Tibial nerve (tissue), 4 donors: ENCODE measurements at regions not wholly inside any gene's neighbourhood (a gene's known extent, or its start where the extent isn't known, plus 50 kb on each side); places are given as distances from the start of the nearest gene placed in this dataset.

Source experiments
- DNase-seq, 2 donors: peaks; one replicate each; pipeline ENCODE4 v3.0.0-alpha.2; 2019; ENCODE audit warnings: low spot score in 2 of 2
- H3K27ac ChIP-seq, 4 donors: fragments of 200-600 bp; sonication (generic) in 3 of 4; one replicate each; pipeline ENCODE4 v1.5.1; 2017 to 2019; ENCODE audit warnings: mild to moderate bottlenecking in 1 of 4
- H3K27me3 ChIP-seq, 2 donors: fragments of 200-600 bp; sonication (generic) in 1 of 2; one replicate each; pipeline versions ENCODE4 v1.5.1 to v1.6.0; 2017 to 2019
- H3K36me3 ChIP-seq, 3 donors: fragments of 200-600 bp; sonication (generic); one replicate each; pipeline ENCODE4 v1.5.1; 2018 to 2019
- H3K4me1 ChIP-seq, 4 donors: fragments of 200-600 bp; sonication (generic) in 3 of 4; one replicate each; pipeline ENCODE4 v1.5.1; 2017 to 2019
- H3K4me3 ChIP-seq, 4 donors: fragments of 200-600 bp; sonication (generic) in 3 of 4; one replicate each; pipeline ENCODE4 v1.5.1; 2017 to 2019; ENCODE audit warnings: mild to moderate bottlenecking in 1 of 4, moderate library complexity in 1 of 4
- H3K9me3 ChIP-seq, 4 donors: fragments of 200-600 bp; sonication (generic) in 3 of 4; one replicate each; pipeline ENCODE4 v1.5.1; 2017 to 2019
- EP300 ChIP-seq, 2 donors: sonication (generic); formaldehyde crosslinking; IDR thresholded peaks; one replicate each; pipeline ENCODE4 v1.6.1; 2017; ENCODE audit warnings: antibody characterized with exemption in 2 of 2, mild to moderate bottlenecking in 1 of 2
- POLR2A ChIP-seq, 2 donors: fragments of 450-650 bp; IDR thresholded peaks; one replicate each; pipeline ENCODE4 v1.6.1; 2017; ENCODE audit warnings: antibody characterized with exemption in 2 of 2, mild to moderate bottlenecking in 2 of 2, moderate library complexity in 2 of 2
- WGBS, 2 donors: methylation state at CpG; one replicate each; pipeline ENCODE4 v1.1.5; 2018; 5-methylcytosine and 5-hydroxymethylcytosine counted together
- TF ChIP-seq, protein P1 (sequence below), 5 experiments: fragments of 200-600 bp in 3 of 5; fragments of 450-650 bp in 2 of 5; sonication (generic) in 3 of 5; IDR thresholded peaks; one replicate each; pipeline ENCODE4 v1.5.1; 2016 to 2019; ENCODE audit warnings: antibody characterized with exemption in 5 of 5, mild to moderate bottlenecking in 3 of 5, moderate library complexity in 2 of 5

DNA sequence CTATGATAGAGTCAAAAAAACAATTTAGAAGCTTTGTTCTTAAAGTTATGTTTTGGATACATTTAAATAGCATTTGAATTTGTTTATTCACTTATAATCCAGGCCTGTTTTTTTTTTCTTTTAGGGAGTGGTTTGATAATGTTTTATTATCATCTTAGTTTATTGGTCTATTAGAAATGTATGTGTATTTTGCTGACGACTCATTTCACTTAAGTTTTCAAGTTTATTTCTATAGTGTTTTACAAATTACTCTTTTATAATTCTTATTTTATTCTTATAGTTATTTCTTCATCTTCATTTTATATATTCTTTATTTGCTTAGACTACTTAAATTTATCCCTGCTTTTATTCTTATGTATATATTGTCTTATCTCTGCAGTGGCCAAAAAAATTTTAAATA lies 804.5 kb downstream of the NR4A2 start:
- Histone ChIP-seq H3K9me3 (no peaks in the 10 kb centered on the region), H3K36me3 (no peaks in the 10 kb centered on the region), H3K4me3 (no peak overlapping the region), H3K27me3 (no peaks in the 10 kb centered on the region), H3K4me1 (no peaks in the 10 kb centered on the region), H3K27ac (no peak overlapping the region)
- WGBS, 2 donors, result 94 to 98% methylated on average over 1 of the region's 1 CpG
- no peak for DNase-seq
- no peak for TF ChIP-seq EP300 (IDR thresholded peaks at IDR 0.05)
- no peak for TF ChIP-seq POLR2A (IDR thresholded peaks at IDR 0.05)
- TF ChIP-seq, protein P1, sequence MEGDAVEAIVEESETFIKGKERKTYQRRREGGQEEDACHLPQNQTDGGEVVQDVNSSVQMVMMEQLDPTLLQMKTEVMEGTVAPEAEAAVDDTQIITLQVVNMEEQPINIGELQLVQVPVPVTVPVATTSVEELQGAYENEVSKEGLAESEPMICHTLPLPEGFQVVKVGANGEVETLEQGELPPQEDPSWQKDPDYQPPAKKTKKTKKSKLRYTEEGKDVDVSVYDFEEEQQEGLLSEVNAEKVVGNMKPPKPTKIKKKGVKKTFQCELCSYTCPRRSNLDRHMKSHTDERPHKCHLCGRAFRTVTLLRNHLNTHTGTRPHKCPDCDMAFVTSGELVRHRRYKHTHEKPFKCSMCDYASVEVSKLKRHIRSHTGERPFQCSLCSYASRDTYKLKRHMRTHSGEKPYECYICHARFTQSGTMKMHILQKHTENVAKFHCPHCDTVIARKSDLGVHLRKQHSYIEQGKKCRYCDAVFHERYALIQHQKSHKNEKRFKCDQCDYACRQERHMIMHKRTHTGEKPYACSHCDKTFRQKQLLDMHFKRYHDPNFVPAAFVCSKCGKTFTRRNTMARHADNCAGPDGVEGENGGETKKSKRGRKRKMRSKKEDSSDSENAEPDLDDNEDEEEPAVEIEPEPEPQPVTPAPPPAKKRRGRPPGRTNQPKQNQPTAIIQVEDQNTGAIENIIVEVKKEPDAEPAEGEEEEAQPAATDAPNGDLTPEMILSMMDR (IDR thresholded peaks at IDR 0.05), result no peak

GRCh38 chr2:155525199-155525598 lies 807.3 kb downstream of the NR4A2 start:
- H3K27me3 ChIP-seq, result no peaks in the 10 kb centered on the region
- H3K27ac ChIP-seq, result no peak overlapping the region
- no peak overlapping the region for H3K4me3 ChIP-seq
- H3K4me1 ChIP-seq, result no peaks in the 10 kb centered on the region
- TF ChIP-seq POLR2A (IDR thresholded peaks at IDR 0.05) (no peak), EP300 (IDR thresholded peaks at IDR 0.05) (no peak)
- TF ChIP-seq, protein P1 (IDR thresholded peaks at IDR 0.05), result no peak
- no peaks in the 10 kb centered on the region for H3K9me3 ChIP-seq
- no peak for DNase-seq
- WGBS, 2 donors, result 68% methylated on average over 4 of the region's 4 CpGs
- H3K36me3 ChIP-seq, result no peaks in the 10 kb centered on the region

DNA sequence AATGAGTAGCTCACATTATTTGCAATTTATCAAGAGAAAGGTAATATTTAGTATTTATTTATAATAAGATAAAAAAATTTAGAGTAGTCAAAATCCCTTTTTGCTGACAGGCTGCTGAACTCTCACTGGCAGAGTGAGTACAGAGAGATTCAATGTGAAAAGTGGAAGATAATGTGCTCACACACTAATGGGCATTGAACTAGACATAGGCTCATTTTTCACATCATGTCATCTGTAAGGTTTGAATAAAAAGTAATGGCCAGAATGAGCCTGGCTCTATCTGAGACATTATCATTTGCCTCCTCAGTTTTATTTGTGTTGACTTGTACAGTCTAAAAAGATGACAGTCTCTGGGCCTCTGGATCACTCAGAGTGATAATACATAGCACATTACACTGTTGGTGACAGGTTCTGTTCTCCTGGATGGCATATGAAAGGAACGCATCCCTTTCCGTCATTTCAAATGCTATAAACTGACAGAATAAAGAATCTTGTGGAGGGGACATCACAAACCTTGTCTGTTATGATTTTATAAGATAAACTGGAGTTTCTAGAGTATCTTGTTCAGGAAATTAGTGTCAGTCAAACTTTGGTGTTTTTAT lies 812.9 kb downstream of the NR4A2 start:
- Histone ChIP-seq H3K36me3 (no peaks in the 10 kb centered on the region), H3K27ac (no peak overlapping the region), H3K4me3 (no peak overlapping the region), H3K27me3 (no peaks in the 10 kb centered on the region), H3K9me3 (no peaks in the 10 kb centered on the region), H3K4me1 (no peaks in the 10 kb centered on the region)
- 91 to 97% methylated on average over 2 of the region's 2 CpGs for WGBS, 2 donors
- TF ChIP-seq EP300 (IDR thresholded peaks at IDR 0.05) (no peak), POLR2A (IDR thresholded peaks at IDR 0.05) (no peak)
- TF ChIP-seq, protein P1 (IDR thresholded peaks at IDR 0.05), result no peak
- no peak for DNase-seq

- no peaks in the 10 kb centered on the region for H3K4me1 ChIP-seq
- TF ChIP-seq POLR2A (IDR thresholded peaks at IDR 0.05) (no peak), EP300 (IDR thresholded peaks at IDR 0.05) (no peak)
- TF ChIP-seq, protein P1 (IDR thresholded peaks at IDR 0.05), result no peak
- H3K36me3 ChIP-seq, result no peaks in the 10 kb centered on the region
- H3K27ac ChIP-seq, result no peak overlapping the region
- no peak for DNase-seq
- H3K9me3 ChIP-seq, result no peaks in the 10 kb centered on the region
- no peaks in the 10 kb centered on the region for H3K27me3 ChIP-seq
- WGBS, 2 donors, result 71 to 74% methylated on average over 3 of the region's 3 CpGs
- no peak overlapping the region for H3K4me3 ChIP-seq
Observed at GRCh38 chr2:155518094-155518493, 814.4 kb downstream of the NR4A2 start.

- no peak overlapping the region for H3K27ac ChIP-seq
- DNase-seq, result no peak
- WGBS, 2 donors, result 80% methylated on average over 1 of the region's 1 CpG
- H3K36me3 ChIP-seq, result no peaks in the 10 kb centered on the region
- no peak for TF ChIP-seq EP300 (IDR thresholded peaks at IDR 0.05)
- TF ChIP-seq, protein P1 (IDR thresholded peaks at IDR 0.05), result no peak
- no peak for TF ChIP-seq POLR2A (IDR thresholded peaks at IDR 0.05)
- H3K9me3 ChIP-seq, result no peaks in the 10 kb centered on the region
- no peak overlapping the region for H3K4me3 ChIP-seq
- no peaks in the 10 kb centered on the region for H3K27me3 ChIP-seq
- no peaks in the 10 kb centered on the region for H3K4me1 ChIP-seq
Observed at GRCh38 chr2:155517362-155517761, 815.2 kb downstream of the NR4A2 start.
